DMS79 (cell line): ENCODE measurements at regions not wholly inside any gene's neighbourhood (a gene's known extent, or its start where the extent isn't known, plus 50 kb on each side); places are given as distances from the start of the nearest gene placed in this dataset.
A peak's percentile ranks its signal among the peaks of the same experiment; 100 is the strongest.

ENCODE experiments used
- DNase-seq: peaks from one replicate; lab custom pipeline; 2025; lab: John Stamatoyannopoulos, UW

DNA sequence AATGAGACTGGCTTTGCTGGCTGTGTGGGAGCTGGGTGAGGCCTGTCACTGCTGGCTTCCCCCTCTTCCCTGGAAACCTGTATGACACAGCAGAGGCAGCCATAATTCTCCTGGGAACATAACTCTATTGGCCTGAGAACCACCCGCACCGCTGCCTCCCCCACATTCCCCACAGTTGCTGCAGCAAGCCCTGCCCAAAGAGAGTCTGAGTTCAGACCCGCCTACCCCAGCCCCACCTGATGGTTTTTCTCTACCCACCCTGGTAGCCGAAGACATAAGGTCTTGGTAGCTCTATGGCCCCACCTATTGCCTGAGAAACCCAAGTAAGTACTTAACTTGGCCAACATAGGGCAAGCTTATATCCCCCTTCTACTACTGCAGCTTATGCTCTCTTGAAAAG, 174.8 kb downstream of the C11orf91 start:
- DNase-seq: no peak

DNA sequence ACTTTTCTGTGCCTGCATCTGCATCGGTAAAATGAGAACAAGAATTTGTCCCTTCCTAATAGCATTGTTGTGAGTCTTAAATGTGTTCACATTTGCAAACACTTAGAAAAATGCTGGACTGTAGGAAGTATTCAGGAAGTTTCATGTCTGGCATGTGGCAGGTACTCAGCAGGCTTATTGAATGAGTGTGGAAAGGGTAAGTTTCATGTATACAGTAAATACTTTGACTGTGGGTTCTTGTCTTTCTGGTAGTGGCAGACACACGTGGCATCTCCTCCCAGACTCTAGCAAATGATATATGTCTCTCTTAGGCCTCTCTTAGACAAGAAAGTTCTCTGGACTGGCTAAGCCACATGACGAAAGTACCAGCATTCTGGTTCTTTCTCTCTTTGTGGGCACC, 179.2 kb downstream of the C11orf91 start:
- no peak for DNase-seq

DNA sequence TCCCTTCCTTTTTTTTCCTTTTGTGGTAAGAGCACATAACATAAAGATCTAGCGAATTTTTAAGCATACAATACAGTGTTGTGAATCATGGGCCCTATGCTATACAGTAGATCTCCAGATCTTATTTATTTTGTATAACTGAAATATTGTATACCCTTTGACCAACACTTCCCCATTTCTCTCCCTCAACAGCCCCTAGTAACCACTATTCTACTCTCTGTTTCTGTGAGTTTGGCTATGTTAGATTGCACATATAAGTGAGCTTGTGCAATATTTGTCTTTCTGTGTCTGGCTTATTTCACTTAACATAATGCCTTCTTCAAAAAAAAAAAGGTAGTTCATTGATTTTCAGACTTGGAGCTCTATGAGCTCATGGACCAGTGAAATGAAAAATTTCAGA, 180.5 kb downstream of the C11orf91 start:
- DNase-seq: no peak

DNA sequence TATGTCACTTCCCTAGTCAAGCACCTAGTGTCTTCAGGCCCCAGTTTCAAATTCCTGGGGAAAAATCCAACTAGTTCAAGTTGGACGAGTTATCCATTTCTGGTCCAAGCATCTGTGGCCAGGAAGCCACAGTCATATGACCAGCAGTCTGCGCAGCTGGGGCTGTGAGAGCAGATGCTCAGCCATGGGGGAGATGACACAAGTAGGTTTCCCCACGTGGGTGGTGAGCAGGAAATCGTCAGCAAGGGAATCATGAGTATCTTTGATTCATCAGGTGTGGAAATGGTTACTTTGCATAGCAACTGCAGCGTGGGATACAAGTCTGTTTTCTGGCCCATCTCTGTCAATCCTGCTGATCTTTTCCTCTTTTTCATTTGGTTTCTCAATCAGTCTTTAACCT, 185.3 kb downstream of the C11orf91 start:
- no peak for DNase-seq

- DNase-seq: no peak
Observed at GRCh38 chr11:33514079-33514925, 186.3 kb downstream of the C11orf91 start.

- no peak for DNase-seq
Observed at GRCh38 chr11:33509632-33510031, 191.0 kb downstream of the C11orf91 start.

DNA sequence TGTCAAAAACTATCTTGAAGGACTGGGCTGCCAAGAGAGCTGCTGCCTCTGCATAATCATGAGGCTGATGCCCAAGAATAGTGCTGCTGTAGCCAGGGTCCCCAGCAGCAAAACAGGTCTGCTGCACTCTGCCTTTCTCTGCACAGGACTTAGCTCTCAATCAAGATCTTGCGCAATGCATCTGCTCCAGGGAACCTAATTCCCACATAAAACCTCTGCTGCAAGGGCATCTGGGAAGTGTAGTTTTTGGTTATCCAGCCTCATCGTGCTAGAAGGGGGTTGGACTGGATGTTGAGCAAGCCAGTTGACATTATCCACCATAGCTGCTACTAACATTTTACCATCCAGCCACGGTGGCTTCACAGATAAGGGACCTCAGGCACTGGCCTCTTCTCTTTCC, 192.7 kb downstream of the C11orf91 start:
- no peak for DNase-seq

DNA sequence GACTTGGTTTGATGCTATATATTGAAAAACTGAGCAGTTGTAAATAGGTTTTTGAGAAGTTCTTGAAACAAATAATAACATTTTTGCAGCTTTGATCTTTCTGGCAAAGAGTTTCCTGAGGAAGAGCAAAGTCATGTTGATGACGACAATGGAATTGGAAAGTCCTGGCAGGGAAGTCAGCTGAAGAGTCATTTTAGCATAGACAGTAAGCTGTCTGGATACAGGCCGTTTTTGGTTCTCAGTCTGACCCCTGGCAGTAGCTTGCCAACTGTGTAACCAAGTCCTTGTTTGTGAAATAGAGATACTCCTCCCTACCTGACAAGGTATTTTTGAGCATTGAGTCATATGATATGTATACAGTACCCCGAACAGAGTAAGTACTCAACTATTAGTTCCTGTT, 193.3 kb downstream of the C11orf91 start:
- no peak for DNase-seq

DNA sequence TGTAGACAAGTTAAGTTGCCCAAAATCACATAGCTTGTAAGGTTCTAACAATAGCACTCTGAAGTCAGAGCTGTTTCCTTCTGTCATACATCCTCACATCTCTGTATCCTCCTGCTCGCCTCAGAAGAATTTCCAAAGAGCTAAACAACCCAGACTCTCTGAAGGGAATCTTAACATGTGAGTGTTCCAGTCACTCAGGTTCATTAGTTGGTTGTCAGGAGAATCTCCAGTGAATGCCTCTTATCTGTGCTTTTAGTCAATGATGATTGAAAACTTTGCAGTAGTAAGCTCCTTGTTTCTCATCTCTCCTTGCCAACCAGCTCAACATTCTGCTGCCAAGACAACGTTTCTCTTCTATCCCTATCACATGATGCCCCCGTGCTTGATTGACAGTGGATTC, 195.5 kb downstream of the C11orf91 start:
- no peak for DNase-seq

GRCh38 chr11:33500861-33501479, 199.7 kb downstream of the C11orf91 start:
- DNase-seq: no peak

DNA sequence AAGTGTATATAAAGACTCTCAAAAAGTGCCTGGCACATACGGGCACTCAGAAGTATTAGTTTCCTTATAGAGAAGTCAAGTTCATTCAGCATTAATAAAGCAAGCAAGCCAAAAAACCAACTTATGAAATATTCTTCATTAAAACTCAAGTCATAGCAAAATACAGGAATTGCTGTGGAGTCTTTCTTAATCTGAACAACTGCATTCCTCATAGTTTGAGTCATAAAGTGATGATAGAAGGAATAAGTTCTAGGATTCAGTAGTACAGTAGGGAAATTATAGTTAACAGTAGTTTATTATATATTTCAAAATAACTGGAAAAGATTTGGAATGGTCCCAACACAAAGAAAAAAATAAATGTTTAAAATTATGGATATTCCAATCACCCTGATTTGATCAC, 200.3 kb downstream of the C11orf91 start:
- no peak for DNase-seq

- DNase-seq: no peak
Observed at GRCh38 chr11:33492596-33492995, 208.0 kb downstream of the C11orf91 start.

- peak; percentile 51 for DNase-seq
Observed at GRCh38 chr11:33490842-33491370, 209.7 kb downstream of the C11orf91 start.

DNA sequence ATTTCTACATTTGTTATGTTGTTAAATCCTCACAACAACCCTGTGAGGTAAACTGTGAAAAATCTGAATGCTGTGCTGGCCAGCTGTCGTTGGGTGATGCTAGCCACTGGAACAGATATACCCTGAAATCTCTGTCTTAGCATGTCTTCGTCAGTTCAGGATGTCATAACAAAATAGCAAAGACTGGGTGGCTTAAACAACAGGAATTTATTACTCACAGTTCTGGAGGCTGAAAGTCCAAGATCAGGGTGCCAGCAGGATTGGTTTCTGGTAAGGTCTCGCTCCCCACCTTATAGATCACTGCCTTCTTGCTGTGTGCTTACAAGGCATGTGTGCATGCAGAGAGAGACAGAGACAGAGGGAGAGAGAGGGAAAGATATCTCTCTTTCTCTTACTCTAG, 211.7 kb downstream of the C11orf91 start:
- no peak for DNase-seq

DNA sequence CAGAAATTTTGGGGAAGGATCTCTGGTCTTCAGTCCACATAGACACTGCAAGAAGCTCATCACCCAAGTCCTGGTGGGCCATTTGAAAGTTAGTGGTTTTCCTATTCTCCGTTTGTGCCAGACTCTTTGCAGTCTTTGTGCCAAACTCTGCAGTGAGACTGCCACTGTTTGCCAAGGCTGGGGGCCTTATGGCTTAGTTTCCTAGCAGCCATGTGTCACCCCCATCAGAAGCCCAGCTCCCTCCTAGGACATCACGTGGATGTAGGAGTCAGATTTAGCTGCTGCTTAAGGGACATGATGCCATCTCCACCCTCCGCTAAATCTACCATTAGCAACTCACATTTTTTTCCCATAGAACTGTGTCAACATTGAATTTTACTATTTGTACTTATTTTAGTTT, 220.0 kb downstream of the C11orf91 start:
- DNase-seq: no peak

- no peak for DNase-seq
Observed at GRCh38 chr11:33479231-33479630, 221.4 kb downstream of the C11orf91 start.

DNA sequence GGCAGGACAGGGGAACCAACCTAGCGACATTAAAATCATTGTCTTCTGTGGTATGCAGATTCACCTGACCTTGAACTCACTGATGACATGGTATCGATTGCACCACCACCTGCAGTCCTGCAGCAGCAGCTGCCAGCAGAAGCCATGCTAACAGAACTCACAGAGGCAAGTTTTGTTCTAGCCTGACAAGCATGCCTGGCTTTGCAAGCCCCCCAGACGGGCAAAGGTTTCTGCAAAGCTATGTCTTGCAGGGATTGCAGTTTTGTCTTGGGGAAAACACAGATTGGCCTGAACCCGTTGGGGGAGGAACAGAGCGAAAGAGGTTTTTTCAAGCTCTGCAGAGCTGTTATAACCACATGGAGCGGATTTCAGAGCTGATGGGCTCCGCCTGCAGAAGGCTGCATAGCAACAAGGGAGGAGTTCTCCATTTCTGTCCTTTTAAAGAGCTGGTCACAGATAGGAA, 221.0 kb downstream of the HIPK3 start:
- DNase-seq: no peak

DNA sequence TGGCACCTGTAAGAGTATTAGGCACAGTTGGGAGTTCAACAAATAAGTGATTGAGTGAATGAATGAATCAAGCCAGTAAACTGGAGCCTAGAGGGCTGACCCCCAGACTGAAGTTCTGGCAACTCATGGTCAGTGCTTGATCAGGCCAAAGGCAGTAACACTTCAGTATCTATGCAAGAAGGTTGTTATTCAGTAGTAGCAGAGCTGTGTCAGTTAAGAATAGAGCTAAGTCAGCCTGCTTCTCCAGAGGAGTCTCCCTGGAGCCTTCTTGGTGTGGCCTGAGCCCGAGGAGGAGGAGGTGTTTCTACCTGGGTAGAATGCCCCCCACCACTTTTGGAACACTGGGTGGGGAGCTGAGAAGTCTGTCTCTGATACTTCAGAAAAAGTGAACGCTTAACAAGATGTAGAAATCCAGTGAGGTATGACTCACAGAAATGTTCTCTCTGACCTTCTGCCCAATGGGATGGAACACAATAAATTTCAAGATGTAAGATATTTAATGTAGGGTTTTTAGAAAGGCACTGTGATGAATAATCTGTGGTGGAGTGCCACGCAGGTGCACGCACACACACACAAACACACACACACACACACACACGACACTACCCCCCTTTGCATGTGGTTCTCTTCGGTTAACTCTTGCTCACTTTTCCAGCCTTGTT, 219.9 kb downstream of the HIPK3 start:
- DNase-seq: no peak

DNA sequence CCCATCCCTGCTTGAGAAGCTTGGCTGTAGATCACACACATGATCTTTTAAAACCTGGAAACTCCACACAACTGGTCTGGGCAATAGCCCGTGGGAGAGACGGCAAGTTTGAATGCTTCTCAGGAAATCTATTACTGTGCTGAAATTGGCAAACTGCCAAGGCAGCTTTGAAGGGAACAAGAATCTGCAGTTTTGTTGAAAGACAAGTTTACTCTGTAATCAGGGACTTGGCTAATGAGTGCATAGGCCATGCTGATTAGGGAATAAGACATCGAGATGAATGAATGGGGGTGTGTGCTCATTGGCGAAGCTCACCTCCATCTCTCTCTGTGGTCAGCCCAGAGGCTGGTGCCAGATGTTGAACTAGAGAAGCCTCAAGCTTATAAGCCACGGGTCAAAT, 218.8 kb downstream of the HIPK3 start:
- peak; percentile 87 for DNase-seq

DNA sequence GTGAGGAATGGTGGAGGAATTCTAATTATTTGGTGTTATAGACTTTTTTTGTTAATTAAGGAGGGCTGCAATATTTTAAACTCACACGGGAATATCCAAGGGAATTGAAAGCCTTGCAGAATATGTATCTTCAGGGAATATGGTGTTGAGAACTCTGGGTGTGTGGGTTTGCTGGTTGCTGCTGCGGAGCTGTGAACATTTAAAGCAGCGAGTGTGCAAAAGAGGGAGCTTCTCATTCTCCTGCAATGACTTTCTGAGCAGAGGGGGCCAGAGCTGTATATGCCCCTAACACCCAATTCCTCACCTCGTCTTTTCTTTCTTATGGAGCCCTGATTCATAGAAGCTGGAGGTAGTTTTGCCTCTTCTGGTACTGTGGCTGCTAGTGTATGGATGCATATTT, 217.7 kb downstream of the HIPK3 start:
- no peak for DNase-seq

GRCh38 chr11:33471541-33471940, 214.4 kb downstream of the HIPK3 start:
- DNase-seq: no peak

- DNase-seq: no peak
Observed at GRCh38 chr11:33467966-33468365, 210.8 kb downstream of the HIPK3 start.

DNA sequence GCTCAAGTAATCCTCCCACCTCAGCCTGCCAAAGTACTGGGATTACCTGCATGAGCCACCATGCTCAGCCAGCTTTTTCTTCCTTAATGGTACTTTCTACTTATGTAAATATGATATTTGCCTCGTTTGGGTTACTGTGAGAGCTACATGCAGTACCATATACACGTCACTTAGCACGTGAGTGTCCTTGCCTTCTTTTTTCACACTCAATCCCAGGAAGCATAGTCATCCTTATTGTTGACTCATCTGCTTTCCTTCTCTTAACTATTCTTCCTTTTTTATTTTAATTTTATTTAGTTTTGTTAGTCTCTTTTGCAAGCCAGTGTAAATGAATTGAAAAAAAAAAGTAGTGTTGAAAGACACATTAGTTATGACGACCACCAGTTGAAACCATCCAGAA, 205.9 kb downstream of the HIPK3 start:
- DNase-seq: no peak
